HCT116 (cell line): ENCODE measurements at regions not wholly inside any gene's neighbourhood (a gene's known extent, or its start where the extent isn't known, plus 50 kb on each side); places are given as distances from the start of the nearest gene placed in this dataset.

ENCODE experiments used
- ATAC-seq: fragments of 200-7000 bp; cut with Tn5 transposase; 2 replicates; pipeline ENCODE4 v1.9.1; 2020; ENCODE audit warnings: mild to moderate bottlenecking, moderate library complexity
- BruUV-seq: library from RNA; stranded (reverse); fragments of 400-500 nt; replicated peaks from 2 replicates; lab custom pipeline; 2021; lab: Mats Ljungman, UMichigan
- CTCF ChIA-PET: fragments of 300-600 bp; sonication (Branson Sonifier 250); formaldehyde crosslinking; loops from one replicate; lab custom pipeline; 2021; ENCODE audit warnings: antibody characterized with exemption; lab: Charles Lee
- POLR2A ChIA-PET: fragments of 300-600, 350-600 bp; sonication (Branson Sonifier 250); formaldehyde crosslinking; loops from one replicate; lab custom pipeline; 2021; ENCODE audit warnings: antibody characterized with exemption; lab: Charles Lee
- RAD21 ChIA-PET, 2 experiments: fragments of 300-600 bp; sonication (Branson Sonifier 250); formaldehyde crosslinking; loops; one replicate each; lab custom pipeline; 2023; ENCODE audit warnings: low total read pairs in 2 of 2; ENCODE audit not compliant: uncharacterized antibody in 2 of 2, unreplicated experiment in 2 of 2, low non-redundant PET in 1 of 2; lab: Charles Lee
- DNase-seq: peaks from one replicate; pipeline ENCODE4 v3.0.0-alpha.2; 2010; ENCODE audit warnings: low read depth, low spot score
- H2AFZ ChIP-seq: fragments of 200-600 bp; shearing (Covaris generic), sonication (generic); 2 replicates; pipeline ENCODE4 v1.6.1; 2017; ENCODE audit warnings: low read depth, mixed run types, mixed read lengths, antibody characterized with exemption, low read length; ENCODE audit not compliant: poor library complexity, severe bottlenecking
- H3K27ac ChIP-seq: 2 replicates; pipeline ENCODE4 v1.5.1; 2012; ENCODE audit warnings: low read depth, low read length
- H3K27me3 ChIP-seq: fragments of 200-600 bp; sonication (generic); 2 replicates; pipeline ENCODE4 v1.6.1; 2016; ENCODE audit warnings: mixed run types, low read length, mixed read lengths; ENCODE audit not compliant: insufficient read depth
- H3K36me3 ChIP-seq, 2 experiments: fragments of 200-500 bp in 1 of 2; fragments of 200-600 bp in 1 of 2; sonication (Bioruptor generic) in 1 of 2; sonication (generic) in 1 of 2; 2 replicates each; pipeline versions ENCODE4 v1.5.1 to v1.6.1; 2014 to 2016; ENCODE audit warnings: low read length in 2 of 2, inconsistent platforms in 1 of 2, mixed read lengths in 1 of 2, mixed run types in 1 of 2; ENCODE audit not compliant: insufficient read depth in 2 of 2, control insufficient read depth in 1 of 2
- H3K4me1 ChIP-seq, 2 experiments: fragments of 200-600 bp in 1 of 2; sonication (generic) in 1 of 2; 2 replicates each; pipeline versions ENCODE4 v1.5.1 to v1.6.1; 2012 to 2017; ENCODE audit warnings: low read length in 2 of 2, inconsistent platforms in 1 of 2, mild to moderate bottlenecking in 1 of 2, mixed read lengths in 1 of 2, mixed run types in 1 of 2, moderate library complexity in 1 of 2; ENCODE audit not compliant: insufficient read depth in 2 of 2, control insufficient read depth in 1 of 2
- H3K4me2 ChIP-seq: fragments of 200-600 bp; sonication (generic); 2 replicates; pipeline ENCODE4 v1.6.1; 2017; ENCODE audit warnings: mixed run types, low read length, mixed read lengths
- H3K4me3 ChIP-seq, 2 experiments: fragments of 200-600 bp in 1 of 2; sonication (generic) in 1 of 2; replicated peaks in 1 of 2; 2 replicates each; pipeline ENCODE4 v1.5.1; 2011 to 2016; ENCODE audit warnings: low read length in 2 of 2, control low read depth in 1 of 2, low read depth in 1 of 2, mild to moderate bottlenecking in 1 of 2, mixed read lengths in 1 of 2, mixed run types in 1 of 2
- H3K79me2 ChIP-seq: fragments of 200-600 bp; sonication (generic); 2 replicates; pipeline ENCODE4 v1.6.1; 2017; ENCODE audit warnings: mild to moderate bottlenecking, mixed run types, low read length, moderate library complexity, mixed read lengths; ENCODE audit not compliant: insufficient read depth
- H3K9ac ChIP-seq: fragments of 200-600 bp; sonication (generic); 2 replicates; pipeline ENCODE4 v1.6.1; 2016; ENCODE audit warnings: low read length, mixed read lengths
- H3K9me2 ChIP-seq: fragments of 200-600 bp; sonication (generic), shearing (Covaris generic); 2 replicates; pipeline ENCODE4 v1.6.1; 2017; ENCODE audit warnings: mixed run types, mild to moderate bottlenecking, moderate library complexity; ENCODE audit not compliant: insufficient read depth
- H3K9me3 ChIP-seq, 2 experiments: fragments of 200-500 bp in 1 of 2; fragments of 200-600 bp in 1 of 2; sonication (Bioruptor generic) in 1 of 2; sonication (generic) in 1 of 2; 2 replicates each; pipeline ENCODE4 v1.6.1; 2014 to 2017; ENCODE audit warnings: low read length in 2 of 2, mixed read lengths in 2 of 2, inconsistent platforms in 1 of 2, low read depth in 1 of 2, mild to moderate bottlenecking in 1 of 2, mixed run types in 1 of 2, moderate library complexity in 1 of 2; ENCODE audit not compliant: control insufficient read depth in 1 of 2, insufficient read depth in 1 of 2
- H4K20me1 ChIP-seq: fragments of 200-600 bp; sonication (generic), shearing (Covaris generic); 2 replicates; pipeline ENCODE4 v1.6.1; 2017; ENCODE audit warnings: mixed run types, mild to moderate bottlenecking, moderate library complexity; ENCODE audit not compliant: insufficient read depth
- CBX3 ChIP-seq: IDR thresholded peaks from 2 replicates; pipeline ENCODE4 v1.6.1; 2012; ENCODE audit warnings: low read depth
- CEBPB ChIP-seq: IDR thresholded peaks from 2 replicates; pipeline ENCODE4 v1.6.1; 2012; ENCODE audit warnings: low read depth
- JUND ChIP-seq: IDR thresholded peaks from 2 replicates; pipeline ENCODE4 v1.6.1; 2012
- SP1 ChIP-seq: IDR thresholded peaks from 2 replicates; pipeline ENCODE4 v1.6.1; 2012; ENCODE audit warnings: low read depth
- TCF7L2 ChIP-seq: IDR thresholded peaks from 2 replicates; pipeline ENCODE4 v1.7.0; 2011; ENCODE audit warnings: borderline replicate concordance, inconsistent platforms; ENCODE audit not compliant: insufficient read depth, insufficient read length; ENCODE audit errors: extremely low read depth
- YY1 ChIP-seq: IDR thresholded peaks from 2 replicates; pipeline ENCODE4 v1.6.1; 2011; ENCODE audit warnings: low read length, low read depth, moderate library complexity, mild to moderate bottlenecking; ENCODE audit not compliant: insufficient replicate concordance; ENCODE audit errors: extremely low read depth
- intact Hi-C: fragments of 100-400 bp; cut with micrococcal nuclease; formaldehyde crosslinking; loops from 2 replicates; pipeline ENCODE4 v1.10.0; 2022
- TF ChIP-seq, protein P1 (sequence below): IDR thresholded peaks from 2 replicates; pipeline ENCODE4 v1.6.1; 2011; ENCODE audit warnings: mild to moderate bottlenecking, low read length, moderate library complexity; ENCODE audit not compliant: insufficient replicate concordance; ENCODE audit errors: extremely low read depth

DNA sequence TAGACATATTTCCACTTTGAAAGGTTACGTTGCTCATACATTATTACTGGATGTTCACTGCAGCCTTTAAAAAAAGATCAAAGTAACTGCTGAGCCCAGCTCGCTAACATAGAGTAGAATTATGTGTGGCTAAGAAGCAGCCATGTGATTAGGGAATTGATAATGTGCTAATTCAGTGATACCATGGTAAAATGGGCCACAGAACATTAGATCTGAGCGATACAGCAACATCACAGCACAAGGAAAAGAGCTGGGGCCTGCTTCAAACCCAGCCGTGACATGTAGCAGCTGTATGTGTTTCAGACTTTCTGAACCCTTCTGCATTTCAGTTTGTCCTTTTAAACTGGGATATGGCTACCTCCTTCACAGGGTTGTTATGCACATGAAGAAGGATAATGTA is 92.3 kb upstream of the LMNTD1 start (continued):
- TF ChIP-seq, protein P1, sequence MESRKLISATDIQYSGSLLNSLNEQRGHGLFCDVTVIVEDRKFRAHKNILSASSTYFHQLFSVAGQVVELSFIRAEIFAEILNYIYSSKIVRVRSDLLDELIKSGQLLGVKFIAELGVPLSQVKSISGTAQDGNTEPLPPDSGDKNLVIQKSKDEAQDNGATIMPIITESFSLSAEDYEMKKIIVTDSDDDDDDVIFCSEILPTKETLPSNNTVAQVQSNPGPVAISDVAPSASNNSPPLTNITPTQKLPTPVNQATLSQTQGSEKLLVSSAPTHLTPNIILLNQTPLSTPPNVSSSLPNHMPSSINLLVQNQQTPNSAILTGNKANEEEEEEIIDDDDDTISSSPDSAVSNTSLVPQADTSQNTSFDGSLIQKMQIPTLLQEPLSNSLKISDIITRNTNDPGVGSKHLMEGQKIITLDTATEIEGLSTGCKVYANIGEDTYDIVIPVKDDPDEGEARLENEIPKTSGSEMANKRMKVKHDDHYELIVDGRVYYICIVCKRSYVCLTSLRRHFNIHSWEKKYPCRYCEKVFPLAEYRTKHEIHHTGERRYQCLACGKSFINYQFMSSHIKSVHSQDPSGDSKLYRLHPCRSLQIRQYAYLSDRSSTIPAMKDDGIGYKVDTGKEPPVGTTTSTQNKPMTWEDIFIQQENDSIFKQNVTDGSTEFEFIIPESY = no peak
- TF ChIP-seq JUND = no peak
- TF ChIP-seq, all 23 proteins: peak for 0

DNA sequence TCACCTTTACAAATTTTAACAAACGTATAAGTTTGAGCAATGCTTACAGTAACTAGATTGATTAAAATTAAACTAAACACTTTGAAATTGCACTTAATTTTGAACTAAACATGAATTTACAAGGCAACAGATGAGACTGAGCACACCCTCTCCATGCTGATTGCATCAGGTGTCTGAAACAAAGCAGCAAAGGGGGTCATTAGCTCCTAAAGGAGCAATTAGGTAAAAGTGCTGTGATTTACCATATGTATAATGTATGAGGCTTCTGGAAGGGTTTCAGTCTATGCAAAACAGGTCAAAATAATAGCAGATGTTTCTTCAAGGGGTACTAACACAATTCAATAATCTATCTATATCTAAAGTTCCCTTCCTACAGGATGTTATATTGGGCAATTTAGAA is 98.8 kb upstream of the LMNTD1 start:
- Histone ChIP-seq H3K36me3 (no peaks in the 10 kb centered on the region), H3K4me3 (no peak overlapping the region), H3K27ac (no peak overlapping the region), H3K4me1 (peaks cover 7 to 18% of the 10 kb centered on the region in 2 experiments; a peak in 3 of 4 replicates), H3K27me3 (no peaks in the 10 kb centered on the region), H3K4me2 (no peak overlapping the region), H3K9me3 (no peaks in the 10 kb centered on the region), H4K20me1 (no peaks in the 10 kb centered on the region), H2AFZ (no peak overlapping the region), H3K9ac (no peak overlapping the region), H3K9me2 (no peaks in the 10 kb centered on the region), H3K79me2 (no peaks in the 10 kb centered on the region)
- ATAC-seq = no peak
- POLR2A ChIA-PET = no interaction called here
- no peak for DNase-seq
- CTCF ChIA-PET = no interaction called here
- no TSS peak for BruUV-seq
- RAD21 ChIA-PET = no interaction called here
- TF ChIP-seq YY1 (no peak), CEBPB (no peak), SP1 (no peak), TCF7L2 (no peak), CBX3 (no peak)
- intact Hi-C loops = no loop called here
